GM23248 (cell line): ENCODE measurements at regions not wholly inside any gene's neighbourhood (a gene's known extent, or its start where the extent isn't known, plus 50 kb on each side); places are given as distances from the start of the nearest gene placed in this dataset.

Experiments used
- EZH2 ChIP-seq: fragments of 200-600 bp; sonication (generic); IDR thresholded peaks from 2 replicates; pipeline ENCODE4 v1.6.1; 2018; ENCODE audit warnings: antibody characterized with exemption, mild to moderate bottlenecking; ENCODE audit not compliant: insufficient read depth, poor library complexity, severe bottlenecking
- EZH2phosphoT487 ChIP-seq: fragments of 200-600 bp; sonication (generic); IDR thresholded peaks from 2 replicates; pipeline ENCODE4 v1.6.1; 2018; ENCODE audit warnings: antibody characterized with exemption, moderate library complexity, mild to moderate bottlenecking, low read depth; ENCODE audit not compliant: insufficient read depth

GRCh38 chr1:191892716-191893115, 265.5 kb upstream of the RGS18 start:
- TF ChIP-seq EZH2phosphoT487 (no peak), EZH2 (no peak)
